Activated naive CD4-positive, alpha-beta T cell (primary cell): ENCODE measurements at regions not wholly inside any gene's neighbourhood (a gene's known extent, or its start where the extent isn't known, plus 50 kb on each side); places are given as distances from the start of the nearest gene placed in this dataset.

ENCODE experiments used
- DNase-seq, 4 experiments: peaks; one replicate each; lab custom pipeline; 2025; lab: John Stamatoyannopoulos, UW

DNA sequence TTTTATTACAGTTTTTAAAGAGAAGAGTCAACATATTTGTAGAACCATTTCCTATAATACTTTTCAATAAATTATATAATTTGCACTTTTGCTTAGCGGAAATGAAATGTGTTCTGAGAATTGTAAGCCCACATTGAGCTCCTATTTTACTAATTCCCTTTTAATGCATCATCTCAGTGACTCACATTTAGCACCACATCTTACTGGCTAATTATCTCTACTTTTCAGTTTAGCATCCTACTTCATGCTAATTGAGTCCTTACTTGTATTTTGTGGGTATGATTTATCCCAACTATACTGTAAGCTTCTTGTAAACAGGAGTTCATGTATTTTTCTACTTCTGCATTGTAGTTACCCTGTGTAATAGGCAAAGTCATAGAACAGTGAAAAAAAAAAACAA, 67.5 kb downstream of the TMX1 start:
- DNase-seq, result no peak

- no peak for DNase-seq
Measured at GRCh38 chr14:51308866-51309265, 68.8 kb downstream of the TMX1 start.

GRCh38 chr14:51310505-51310944, 70.5 kb downstream of the TMX1 start:
- no peak for DNase-seq

GRCh38 chr14:51314321-51315015, 74.4 kb downstream of the TMX1 start:
- DNase-seq, result no peak

GRCh38 chr14:51317373-51317772, 77.3 kb downstream of the TMX1 start:
- DNase-seq, result no peak

DNA sequence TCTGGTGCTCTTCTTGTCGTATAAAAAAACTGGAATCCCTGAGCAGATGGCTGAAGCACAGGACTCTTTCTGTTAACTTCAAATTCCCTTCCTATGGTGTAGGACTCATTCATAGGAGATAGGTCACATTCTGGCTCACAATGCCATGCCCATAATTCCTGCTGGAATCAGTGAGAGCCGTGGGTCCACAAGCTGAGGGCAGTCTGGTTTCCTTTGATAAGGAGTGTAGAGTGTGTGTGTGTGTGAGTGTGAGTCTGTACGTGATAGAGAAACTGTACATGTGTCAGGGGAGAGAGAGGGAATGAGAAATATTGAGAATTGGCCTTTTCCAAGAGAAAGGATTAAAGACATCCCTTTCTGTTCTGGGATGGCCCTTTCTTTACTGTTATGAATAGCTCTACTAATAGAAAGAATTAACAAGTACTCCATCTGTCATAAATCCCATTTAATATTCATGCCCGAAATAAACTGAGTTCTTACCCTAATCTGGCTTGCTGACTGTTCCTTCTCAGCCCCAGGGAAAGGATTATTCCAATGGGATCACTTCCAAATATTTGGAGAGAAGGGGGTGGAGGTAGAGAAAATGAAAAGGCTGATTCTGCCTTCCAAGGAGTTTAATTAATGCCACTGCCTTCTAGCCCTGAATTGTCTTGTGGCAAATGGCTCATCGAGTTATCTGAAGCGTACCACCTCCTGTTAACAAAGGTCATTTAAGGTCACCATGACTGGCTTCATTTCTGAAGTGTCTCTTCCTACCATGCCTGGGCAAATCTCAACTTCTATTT, 79.0 kb downstream of the TMX1 start:
- DNase-seq, result no peak

- DNase-seq, result no peak
Measured at GRCh38 chr14:51321036-51321435, 81.0 kb downstream of the TMX1 start.

DNA sequence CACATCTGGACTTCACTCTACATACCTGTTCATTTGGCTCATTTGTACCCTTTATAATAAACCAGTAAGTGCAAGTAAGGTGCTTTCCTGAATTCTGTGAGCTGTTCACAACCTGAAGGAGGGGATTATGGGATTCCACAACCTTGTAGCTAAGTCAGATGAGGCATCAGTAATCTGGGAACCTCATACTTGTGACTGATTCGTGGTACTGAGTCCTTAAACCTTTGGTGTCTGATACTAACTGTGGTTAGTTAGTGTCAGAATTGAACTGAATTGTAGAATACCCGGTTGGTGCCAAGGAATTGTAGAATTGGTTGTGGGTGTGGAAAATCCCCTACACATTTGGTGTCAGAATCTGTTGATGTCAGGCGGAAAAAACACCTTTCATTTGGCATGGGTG, 83.4 kb downstream of the TMX1 start:
- no peak for DNase-seq

GRCh38 chr14:51327376-51327775, 87.3 kb downstream of the TMX1 start:
- DNase-seq, result no peak

GRCh38 chr14:51328064-51328771, 88.2 kb downstream of the TMX1 start:
- no peak for DNase-seq

- DNase-seq, result no peak
Measured at GRCh38 chr14:51328772-51329353, 88.8 kb downstream of the TMX1 start.

GRCh38 chr14:51331486-51332367, 91.7 kb downstream of the TMX1 start:
- DNase-seq, result no peak

GRCh38 chr14:51333299-51333698, 93.3 kb downstream of the TMX1 start:
- DNase-seq, result no peak

GRCh38 chr14:51333901-51334521, 94.0 kb downstream of the TMX1 start:
- DNase-seq, result no peak

DNA sequence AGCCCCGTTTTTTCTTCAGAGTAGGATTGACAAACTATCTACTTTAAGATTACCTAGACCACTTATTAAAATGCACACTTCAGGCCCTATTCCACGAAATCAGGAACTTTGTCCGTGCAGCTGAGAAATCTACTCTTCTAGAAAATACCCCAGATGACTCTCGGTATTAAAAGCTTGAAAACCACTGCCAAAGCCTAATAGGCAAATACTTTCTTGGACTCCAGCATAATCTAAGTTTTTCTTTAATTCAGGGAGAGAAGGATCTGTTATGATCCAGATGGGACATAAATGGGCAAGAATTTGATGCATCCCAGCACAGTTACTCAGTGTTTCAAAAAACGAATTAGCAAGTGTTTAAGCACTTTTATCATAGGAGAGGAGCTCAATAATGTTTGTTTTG, 94.5 kb downstream of the TMX1 start:
- no peak for DNase-seq

DNA sequence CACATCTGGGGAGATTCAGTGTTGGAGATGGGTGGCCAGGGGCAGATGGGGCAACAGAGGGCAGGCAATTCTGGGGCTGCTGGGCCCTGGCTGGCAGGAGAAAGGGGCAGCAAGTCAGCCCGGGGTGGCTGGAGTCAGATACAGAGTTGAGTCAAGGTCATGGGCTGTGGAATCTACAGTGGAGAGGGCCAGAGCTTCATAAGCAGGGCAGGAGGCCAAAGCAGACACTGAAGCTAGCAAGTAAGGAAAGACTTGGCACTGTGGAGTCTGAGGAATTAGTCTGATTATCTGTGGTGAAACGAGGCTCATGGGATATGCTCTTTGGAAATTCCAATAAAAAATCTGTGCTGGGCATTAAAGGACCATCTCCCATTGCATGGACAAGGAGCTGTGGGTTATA, 95.5 kb downstream of the TMX1 start:
- DNase-seq, result no peak

- no peak for DNase-seq
Measured at GRCh38 chr14:51335961-51336723, 96.1 kb downstream of the TMX1 start.

DNA sequence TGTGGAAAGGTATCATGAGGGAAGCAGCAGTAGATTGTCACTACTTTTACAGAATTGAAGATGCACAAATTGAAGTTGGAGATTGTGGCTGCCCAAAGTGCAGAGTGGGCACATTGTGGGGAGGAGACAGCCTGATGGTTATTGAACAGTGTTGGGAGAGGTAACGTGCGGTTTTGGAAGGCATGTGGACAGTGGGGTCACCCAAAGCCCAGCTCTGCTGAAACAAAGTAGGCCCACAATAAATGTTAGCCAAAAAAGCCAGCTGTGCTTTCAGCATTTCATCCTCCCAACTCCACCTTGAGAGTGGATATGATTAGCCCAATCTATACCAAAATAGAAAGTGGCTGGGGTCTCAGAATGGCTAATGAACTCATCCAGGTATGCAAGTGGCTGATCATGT, 96.7 kb downstream of the TMX1 start:
- no peak for DNase-seq

DNA sequence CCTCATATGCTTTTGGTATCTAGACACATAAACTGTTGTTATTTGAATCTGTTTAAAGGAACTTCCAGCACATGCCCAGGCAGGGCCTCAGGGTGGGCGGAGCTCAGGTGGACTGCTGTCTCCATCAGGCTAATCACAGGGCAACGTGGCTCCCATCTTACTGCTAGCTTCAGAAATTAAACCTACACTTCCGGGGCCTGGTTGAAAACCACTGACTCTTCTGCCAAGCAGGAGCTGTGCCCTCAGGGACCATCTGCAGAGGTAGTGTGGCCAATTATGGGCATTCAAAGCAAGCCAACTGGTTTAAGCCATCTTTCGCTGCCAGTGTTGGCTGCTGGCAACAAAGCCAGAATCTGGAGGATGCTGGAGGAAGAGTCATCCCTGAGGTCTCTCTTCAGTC, 97.5 kb downstream of the TMX1 start:
- DNase-seq, result no peak

GRCh38 chr14:51341338-51341737, 101.3 kb downstream of the TMX1 start:
- DNase-seq, result no peak
